ENCODE measurements at regions not wholly inside any gene's neighbourhood (a gene's known extent, or its start where the extent isn't known, plus 50 kb on each side); places are given as distances from the start of the nearest gene placed in this dataset.

GRCh38 chr3:1600700-1601418, 497.8 kb upstream of the CNTN4 start:
- no peak for ATAC-seq
- TF ChIP-seq POU6F1 (CRISPR knock-in tag; IDR thresholded peaks at IDR 0.05; ENCODE audit: borderline replicate concordance, low read depth) (no peak), ZFP3 (CRISPR knock-in tag; IDR thresholded peaks at IDR 0.05) (no peak), PPARA (CRISPR knock-in tag; IDR thresholded peaks at IDR 0.05; ENCODE audit: borderline replicate concordance) (no peak), BACH2 (CRISPR knock-in tag; IDR thresholded peaks at IDR 0.05; ENCODE audit: borderline replicate concordance) (no peak), ZFP30 (CRISPR knock-in tag; IDR thresholded peaks at IDR 0.05) (no peak), TOX (CRISPR knock-in tag; IDR thresholded peaks at IDR 0.05; ENCODE audit: borderline replicate concordance) (no peak), ZNF70 (CRISPR knock-in tag; IDR thresholded peaks at IDR 0.05) (no peak), GLIS3 (CRISPR knock-in tag; IDR thresholded peaks at IDR 0.05) (no peak), SNAI2 (CRISPR knock-in tag; IDR thresholded peaks at IDR 0.05) (no peak), TCF4 (CRISPR knock-in tag; IDR thresholded peaks at IDR 0.05; ENCODE audit: borderline replicate concordance) (no peak), OSR1 (CRISPR knock-in tag; IDR thresholded peaks at IDR 0.05) (no peak), CREB5 (CRISPR knock-in tag; IDR thresholded peaks at IDR 0.05; ENCODE audit: low read depth) (no peak), ARNTL (CRISPR knock-in tag; IDR thresholded peaks at IDR 0.05; ENCODE audit: borderline replicate concordance, low read depth) (no peak), ZC3H10 (CRISPR knock-in tag; IDR thresholded peaks at IDR 0.05) (no peak), ZNF565 (CRISPR knock-in tag; conservative IDR thresholded peaks at IDR 0.05; ENCODE audit: low read depth) (no peak)
- TF ChIP-seq, protein P1, sequence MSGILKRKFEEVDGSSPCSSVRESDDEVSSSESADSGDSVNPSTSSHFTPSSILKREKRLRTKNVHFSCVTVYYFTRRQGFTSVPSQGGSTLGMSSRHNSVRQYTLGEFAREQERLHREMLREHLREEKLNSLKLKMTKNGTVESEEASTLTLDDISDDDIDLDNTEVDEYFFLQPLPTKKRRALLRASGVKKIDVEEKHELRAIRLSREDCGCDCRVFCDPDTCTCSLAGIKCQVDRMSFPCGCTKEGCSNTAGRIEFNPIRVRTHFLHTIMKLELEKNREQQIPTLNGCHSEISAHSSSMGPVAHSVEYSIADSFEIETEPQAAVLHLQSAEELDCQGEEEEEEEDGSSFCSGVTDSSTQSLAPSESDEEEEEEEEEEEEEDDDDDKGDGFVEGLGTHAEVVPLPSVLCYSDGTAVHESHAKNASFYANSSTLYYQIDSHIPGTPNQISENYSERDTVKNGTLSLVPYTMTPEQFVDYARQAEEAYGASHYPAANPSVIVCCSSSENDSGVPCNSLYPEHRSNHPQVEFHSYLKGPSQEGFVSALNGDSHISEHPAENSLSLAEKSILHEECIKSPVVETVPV (CRISPR knock-in tag; IDR thresholded peaks at IDR 0.05) = no peak
- TF ChIP-seq, protein P2, sequence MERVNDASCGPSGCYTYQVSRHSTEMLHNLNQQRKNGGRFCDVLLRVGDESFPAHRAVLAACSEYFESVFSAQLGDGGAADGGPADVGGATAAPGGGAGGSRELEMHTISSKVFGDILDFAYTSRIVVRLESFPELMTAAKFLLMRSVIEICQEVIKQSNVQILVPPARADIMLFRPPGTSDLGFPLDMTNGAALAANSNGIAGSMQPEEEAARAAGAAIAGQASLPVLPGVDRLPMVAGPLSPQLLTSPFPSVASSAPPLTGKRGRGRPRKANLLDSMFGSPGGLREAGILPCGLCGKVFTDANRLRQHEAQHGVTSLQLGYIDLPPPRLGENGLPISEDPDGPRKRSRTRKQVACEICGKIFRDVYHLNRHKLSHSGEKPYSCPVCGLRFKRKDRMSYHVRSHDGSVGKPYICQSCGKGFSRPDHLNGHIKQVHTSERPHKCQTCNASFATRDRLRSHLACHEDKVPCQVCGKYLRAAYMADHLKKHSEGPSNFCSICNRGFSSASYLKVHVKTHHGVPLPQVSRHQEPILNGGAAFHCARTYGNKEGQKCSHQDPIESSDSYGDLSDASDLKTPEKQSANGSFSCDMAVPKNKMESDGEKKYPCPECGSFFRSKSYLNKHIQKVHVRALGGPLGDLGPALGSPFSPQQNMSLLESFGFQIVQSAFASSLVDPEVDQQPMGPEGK (CRISPR knock-in tag; IDR thresholded peaks at IDR 0.05; ENCODE audit: borderline replicate concordance) = no peak

- no peak; the same call in 2 of the 3 replicates for ATAC-seq
- no peak for TF ChIP-seq ZNF565 (CRISPR knock-in tag; conservative IDR thresholded peaks at IDR 0.05; ENCODE audit: low read depth)
- no peak for TF ChIP-seq ARNTL (CRISPR knock-in tag; IDR thresholded peaks at IDR 0.05; ENCODE audit: borderline replicate concordance, low read depth)
- no peak for TF ChIP-seq ISL1 (CRISPR knock-in tag; IDR thresholded peaks at IDR 0.05)
- no peak for TF ChIP-seq CSDC2 (CRISPR knock-in tag; IDR thresholded peaks at IDR 0.05)
- TF ChIP-seq, protein P1 (CRISPR knock-in tag; IDR thresholded peaks at IDR 0.05) = no peak
- 0 out of 2 replicates have a peak, but pooled peaks have one; percentile 52 for TF ChIP-seq TCF4 (CRISPR knock-in tag; IDR thresholded peaks at IDR 0.05; ENCODE audit: borderline replicate concordance)
- TF ChIP-seq TSHZ2 (CRISPR knock-in tag; IDR thresholded peaks at IDR 0.05) = no peak
- TF ChIP-seq ZC3H10 (CRISPR knock-in tag; IDR thresholded peaks at IDR 0.05) = no peak
Measured at GRCh38 chr3:1609416-1609815, 489.2 kb upstream of the CNTN4 start.

Measured in SK-N-SH treated with all-trans-retinoic acid at 6 μM for 48 hours (cell line).